ENCODE measurements at regions not wholly inside any gene's neighbourhood (a gene's known extent, or its start where the extent isn't known, plus 50 kb on each side); places are given as distances from the start of the nearest gene placed in this dataset.
"Not testable (repeated sequence)": the region's sequence is repeated elsewhere in the genome, so short reads cannot be mapped to it uniquely, and the experiment has no call there.

DNA sequence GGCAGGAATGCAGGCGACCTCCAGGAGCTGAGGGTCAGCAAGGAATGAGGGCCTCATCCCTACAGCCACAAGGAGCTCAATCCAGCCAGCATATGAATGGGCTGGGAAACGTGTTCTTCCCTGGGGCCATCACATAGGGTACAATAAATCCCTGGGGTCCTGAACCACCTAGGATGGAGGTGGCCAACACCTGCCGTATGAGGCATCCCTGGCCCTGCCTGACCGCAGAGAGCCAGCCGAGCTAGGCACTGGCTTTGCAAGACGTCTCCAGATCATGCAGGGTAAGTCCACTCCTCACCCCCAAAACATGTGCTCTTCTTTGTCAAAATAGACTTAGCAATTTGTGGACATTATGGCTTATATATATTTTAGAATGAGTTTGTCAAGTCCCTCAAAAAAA lies 303.7 kb upstream of the DIO3 start:
- no peak overlapping the region for H3K4me3 ChIP-seq (replicated peaks; ENCODE audit: low read depth, low read length)
- TF ChIP-seq, protein P1, sequence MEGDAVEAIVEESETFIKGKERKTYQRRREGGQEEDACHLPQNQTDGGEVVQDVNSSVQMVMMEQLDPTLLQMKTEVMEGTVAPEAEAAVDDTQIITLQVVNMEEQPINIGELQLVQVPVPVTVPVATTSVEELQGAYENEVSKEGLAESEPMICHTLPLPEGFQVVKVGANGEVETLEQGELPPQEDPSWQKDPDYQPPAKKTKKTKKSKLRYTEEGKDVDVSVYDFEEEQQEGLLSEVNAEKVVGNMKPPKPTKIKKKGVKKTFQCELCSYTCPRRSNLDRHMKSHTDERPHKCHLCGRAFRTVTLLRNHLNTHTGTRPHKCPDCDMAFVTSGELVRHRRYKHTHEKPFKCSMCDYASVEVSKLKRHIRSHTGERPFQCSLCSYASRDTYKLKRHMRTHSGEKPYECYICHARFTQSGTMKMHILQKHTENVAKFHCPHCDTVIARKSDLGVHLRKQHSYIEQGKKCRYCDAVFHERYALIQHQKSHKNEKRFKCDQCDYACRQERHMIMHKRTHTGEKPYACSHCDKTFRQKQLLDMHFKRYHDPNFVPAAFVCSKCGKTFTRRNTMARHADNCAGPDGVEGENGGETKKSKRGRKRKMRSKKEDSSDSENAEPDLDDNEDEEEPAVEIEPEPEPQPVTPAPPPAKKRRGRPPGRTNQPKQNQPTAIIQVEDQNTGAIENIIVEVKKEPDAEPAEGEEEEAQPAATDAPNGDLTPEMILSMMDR (IDR thresholded peaks at IDR 0.05; ENCODE audit: low read depth, low read length, missing control alignments) = no peak
- no peak for DNase-seq (ENCODE audit: extremely low read depth, low read depth)

DNA sequence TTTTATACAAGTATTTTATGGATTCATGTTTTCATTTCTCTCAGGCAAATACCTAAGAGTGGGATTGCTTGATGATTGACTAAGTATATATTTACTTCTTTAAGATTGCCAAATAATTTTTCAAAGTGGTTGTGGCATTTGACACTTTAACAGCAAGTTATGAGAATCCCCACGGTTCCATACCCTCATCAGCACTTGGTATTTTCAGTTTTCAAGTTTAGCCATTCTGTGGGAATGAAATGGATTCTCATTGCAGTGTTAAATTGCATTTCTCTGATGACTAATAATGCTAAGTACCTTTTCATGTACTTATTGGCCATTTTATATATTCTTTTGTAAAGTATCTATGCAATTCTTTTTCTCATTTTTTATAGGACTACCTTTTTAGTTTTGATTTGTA lies 301.5 kb upstream of the DIO3 start:
- no peak for DNase-seq (ENCODE audit: extremely low read depth, low read depth)
- no peak overlapping the region for H3K4me3 ChIP-seq (replicated peaks; ENCODE audit: low read depth, low read length)
- TF ChIP-seq, protein P1 (IDR thresholded peaks at IDR 0.05; ENCODE audit: low read depth, low read length, missing control alignments) = no peak

DNA sequence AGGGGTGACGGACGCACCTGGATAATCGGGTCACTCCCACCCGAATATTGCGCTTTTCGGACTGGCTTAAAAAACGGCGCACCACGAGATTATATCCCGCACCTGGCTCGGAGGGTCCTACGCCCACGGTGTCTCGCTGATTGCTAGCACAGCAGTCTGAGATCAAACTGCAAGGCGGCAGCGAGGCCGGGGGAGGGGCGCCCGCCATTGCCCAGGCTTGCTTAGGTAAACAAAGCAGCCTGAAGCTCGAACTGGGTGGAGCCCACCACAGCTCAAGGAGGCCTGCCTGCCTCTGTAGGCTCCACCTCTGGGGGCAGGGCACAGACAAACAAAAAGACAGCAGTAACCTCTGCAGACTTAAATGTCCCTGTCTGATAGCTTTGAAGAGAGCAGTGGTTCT lies 294.9 kb upstream of the DIO3 start:
- not testable (repeated sequence) for DNase-seq (ENCODE audit: extremely low read depth, low read depth); H3K4me3 ChIP-seq (replicated peaks; ENCODE audit: low read depth, low read length)

DNA sequence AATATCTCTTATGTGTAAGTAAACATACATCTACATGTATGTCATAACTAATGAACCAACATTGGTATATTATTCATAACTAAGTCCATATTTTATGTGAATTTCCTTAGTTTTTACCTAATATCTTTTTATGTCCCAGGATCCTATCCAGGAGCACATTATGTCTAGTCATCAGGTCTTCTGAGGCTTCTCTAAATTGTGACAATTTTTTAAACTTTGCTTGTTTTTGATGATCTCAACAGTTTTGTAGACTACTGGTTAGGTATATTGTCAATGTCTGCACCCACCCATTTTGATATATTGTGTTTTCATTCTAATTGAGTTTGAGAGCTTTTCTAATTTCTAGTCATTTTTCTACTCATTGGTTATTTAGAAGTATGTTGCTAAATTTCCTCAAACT lies 288.2 kb upstream of the DIO3 start:
- DNase-seq (ENCODE audit: extremely low read depth, low read depth) = no peak
- no peak overlapping the region for H3K4me3 ChIP-seq (replicated peaks; ENCODE audit: low read depth, low read length)
- TF ChIP-seq, protein P1 (IDR thresholded peaks at IDR 0.05; ENCODE audit: low read depth, low read length, missing control alignments) = no peak

DNA sequence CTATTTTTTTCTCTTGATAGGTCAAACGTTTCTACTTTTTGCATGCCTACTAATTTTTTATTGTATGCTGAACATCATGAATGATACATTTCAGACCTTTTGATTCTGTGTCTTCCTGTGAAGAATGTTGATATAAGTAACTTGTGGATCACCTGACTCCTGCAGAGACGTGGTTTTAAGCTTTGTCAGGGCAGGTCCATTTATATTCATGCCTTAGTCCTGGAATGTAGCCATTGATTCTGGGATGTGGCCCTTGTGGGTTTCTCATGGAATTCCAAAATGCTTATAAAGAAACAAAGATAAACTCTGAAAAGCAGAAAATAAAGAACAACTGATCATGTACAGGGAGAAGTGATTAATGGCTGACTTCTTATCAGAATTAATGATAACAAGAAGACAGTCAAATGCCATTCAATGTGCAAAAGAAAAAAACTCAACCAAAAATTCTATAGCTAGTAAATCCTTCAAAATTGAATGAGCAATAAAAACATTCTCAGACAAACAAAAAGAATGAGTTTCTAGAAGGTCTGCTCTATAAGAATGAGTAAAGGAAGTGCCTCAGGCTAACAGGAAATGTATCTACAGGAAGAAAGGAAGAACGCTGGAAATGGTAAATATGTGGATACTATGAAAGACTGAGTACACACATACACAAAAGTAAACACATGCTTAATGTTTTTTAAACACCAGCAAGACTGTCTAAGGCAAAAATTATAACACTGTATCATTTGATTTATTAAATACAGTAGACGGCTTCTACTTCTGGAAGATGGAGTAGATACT lies 284.8 kb upstream of the DIO3 start:
- no peak overlapping the region for H3K4me3 ChIP-seq (replicated peaks; ENCODE audit: low read depth, low read length)
- TF ChIP-seq, protein P1 (IDR thresholded peaks at IDR 0.05; ENCODE audit: low read depth, low read length, missing control alignments) = no peak
- no peak for DNase-seq (ENCODE audit: extremely low read depth, low read depth)

DNA sequence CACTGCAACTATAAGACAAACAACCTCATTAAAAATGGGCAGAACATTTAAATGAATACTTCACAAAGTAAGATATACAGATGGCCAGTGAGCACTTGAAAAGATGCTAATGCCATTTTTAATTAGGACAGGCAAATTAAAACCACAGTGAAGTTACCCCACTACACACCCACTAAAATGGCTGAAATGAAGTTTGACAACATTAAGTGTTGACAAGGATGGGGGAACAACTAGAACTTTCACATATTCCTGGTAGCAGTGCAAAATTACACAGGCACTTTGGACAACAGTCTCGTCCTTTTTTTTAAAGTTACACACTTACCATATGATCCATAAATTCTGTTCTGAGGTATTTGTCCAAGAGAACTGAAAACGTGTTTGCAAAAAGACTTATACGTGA lies 278.9 kb upstream of the DIO3 start:
- H3K4me3 ChIP-seq (replicated peaks; ENCODE audit: low read depth, low read length) = no peak overlapping the region
- TF ChIP-seq, protein P1 (IDR thresholded peaks at IDR 0.05; ENCODE audit: low read depth, low read length, missing control alignments) = no peak
- no peak for DNase-seq (ENCODE audit: extremely low read depth, low read depth)

DNA sequence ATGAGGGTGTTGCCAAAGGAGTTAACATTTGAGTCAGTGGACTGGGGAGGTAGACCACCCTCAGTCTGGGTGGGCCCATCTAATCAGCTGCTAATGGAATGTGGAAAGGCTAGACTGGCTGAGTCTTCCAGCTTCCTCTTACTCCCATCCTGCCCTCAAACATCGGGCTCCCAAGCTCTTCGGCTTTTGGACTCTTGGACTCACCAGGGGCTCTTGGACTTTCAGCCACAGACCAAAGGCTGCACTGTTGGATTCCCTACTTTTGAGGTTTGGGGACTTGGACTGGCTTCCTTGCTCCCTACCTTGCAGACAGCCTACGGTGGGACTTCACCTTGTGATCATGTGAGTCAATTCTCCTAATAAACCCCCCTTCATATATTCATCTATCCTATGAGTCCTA lies 276.6 kb upstream of the DIO3 start:
- no peak overlapping the region for H3K4me3 ChIP-seq (replicated peaks; ENCODE audit: low read depth, low read length)
- DNase-seq (ENCODE audit: extremely low read depth, low read depth) = no peak
- TF ChIP-seq, protein P1 (IDR thresholded peaks at IDR 0.05; ENCODE audit: low read depth, low read length, missing control alignments) = no peak

Measured in HFF-Myc (cell line).